H1 (cell line): ENCODE measurements at regions not wholly inside any gene's neighbourhood (a gene's known extent, or its start where the extent isn't known, plus 50 kb on each side); places are given as distances from the start of the nearest gene placed in this dataset.

ENCODE experiments used
- BRCA1 ChIP-seq: IDR thresholded peaks from 2 replicates; pipeline ENCODE4 v1.6.1; 2012; ENCODE audit warnings: low read depth, low read length, improper control_type of control experiment
- CHD7 ChIP-seq: fragments of 300-600 bp; sonication (generic); IDR thresholded peaks from 2 replicates; pipeline ENCODE4 v1.7.1; 2012; ENCODE audit warnings: low read length, moderate library complexity, mild to moderate bottlenecking, inconsistent platforms; ENCODE audit not compliant: insufficient replicate concordance
- CTCF ChIP-seq, 3 experiments: IDR thresholded peaks; 1 replicate in 2 of 3; 2 replicates in 1 of 3; pipeline versions ENCODE4 v1.5.1 to v1.6.1; 2011; ENCODE audit warnings: low read length in 3 of 3, mild to moderate bottlenecking in 3 of 3, inconsistent platforms in 2 of 3, low read depth in 1 of 3, moderate library complexity in 1 of 3; ENCODE audit not compliant: insufficient read depth in 1 of 3; ENCODE audit errors: control extremely low read depth in 1 of 3
- PHF8 ChIP-seq: fragments of 200-600 bp; sonication (generic); conservative IDR thresholded peaks from 2 replicates; pipeline ENCODE4 v1.7.1; 2012; ENCODE audit warnings: low read depth, mild to moderate bottlenecking, inconsistent platforms, low read length, moderate library complexity
- POU5F1 ChIP-seq: IDR thresholded peaks from 2 replicates; pipeline ENCODE4 v1.6.1; 2011; ENCODE audit warnings: low read depth, mild to moderate bottlenecking, low read length, moderate library complexity
- USF2 ChIP-seq: IDR thresholded peaks from 2 replicates; pipeline ENCODE4 v1.6.1; 2011; ENCODE audit warnings: low read length, improper control_type of control experiment
- ZNF274 ChIP-seq: IDR thresholded peaks from 2 replicates; pipeline ENCODE4 v1.7.0; 2012; ENCODE audit warnings: low read length, borderline replicate concordance; ENCODE audit errors: extremely low read depth

GRCh38 chr22:48588878-48589450, 1238.7 kb downstream of the BRD1 start (continued):
- TF ChIP-seq CHD7 (no peak), CTCF (IDR thresholded peaks at IDR 0.05; ENCODE audit: control extremely low read depth in 1 of 3, insufficient read depth in 1 of 3, low read depth in 1 of 3, low read length in 3 of 3) (no peak), ZNF274 (no peak), POU5F1 (no peak), USF2 (no peak), BRCA1 (no peak), PHF8 (no peak)
- TF ChIP-seq, all 59 proteins: peak for 0
